GM21619 (cell line): ENCODE measurements at regions not wholly inside any gene's neighbourhood (a gene's known extent, or its start where the extent isn't known, plus 50 kb on each side); places are given as distances from the start of the nearest gene placed in this dataset.

Experiments
- ATAC-seq: cut with Tn5 transposase; IDR thresholded peaks from one replicate; pipeline ENCODE4 v1.9.1; 2021; ENCODE audit not compliant: unreplicated experiment

GRCh38 chr11:131229221-131229620, 141.2 kb upstream of the NTM start:
- no peak for ATAC-seq

GRCh38 chr11:131231317-131231940, 139.0 kb upstream of the NTM start:
- ATAC-seq: no peak

- ATAC-seq: no peak
Measured at GRCh38 chr11:131232261-131232660, 138.2 kb upstream of the NTM start.

DNA sequence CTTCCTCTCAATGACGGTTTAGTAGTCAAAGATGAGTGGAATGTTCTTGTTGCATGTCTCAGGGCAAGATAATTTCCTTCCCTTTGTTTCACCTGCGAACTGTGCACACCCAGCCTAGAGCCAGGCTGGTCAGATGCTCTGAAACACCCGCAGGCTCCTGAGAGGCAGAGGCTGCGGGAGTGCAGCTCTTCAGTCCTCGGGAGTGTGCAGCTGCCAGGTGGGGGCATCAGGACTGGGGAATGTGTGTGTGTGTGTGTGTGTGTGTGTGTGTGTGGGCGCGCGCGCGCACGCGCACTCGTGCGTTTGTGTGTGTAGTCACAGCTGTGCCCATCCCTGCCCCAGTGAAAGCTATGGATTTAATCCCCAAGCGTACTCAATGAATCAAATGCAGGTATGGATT, 136.2 kb upstream of the NTM start:
- no peak for ATAC-seq

- ATAC-seq: no peak
Measured at GRCh38 chr11:131235328-131236298, 134.8 kb upstream of the NTM start.

DNA sequence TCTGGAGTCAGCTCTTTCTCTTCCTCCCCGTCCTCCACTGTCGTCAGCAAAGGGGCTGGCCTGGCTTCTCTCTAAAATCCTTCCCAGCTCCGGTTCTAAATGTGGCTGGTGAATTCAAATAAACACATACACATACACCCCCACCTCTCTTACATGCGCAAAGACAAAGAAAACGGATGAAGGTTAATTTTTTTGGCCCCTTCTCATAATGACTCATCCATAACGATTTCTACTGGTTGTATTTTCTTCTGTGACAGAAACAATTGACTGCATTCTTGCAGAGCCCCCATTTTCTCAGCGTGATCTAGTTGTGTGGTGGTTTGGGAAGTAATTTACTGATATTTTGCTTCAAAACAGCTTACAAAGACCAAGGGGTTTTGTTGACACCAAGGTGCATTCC, 130.0 kb upstream of the NTM start:
- ATAC-seq: no peak

GRCh38 chr11:131242476-131243000, 127.9 kb upstream of the NTM start:
- ATAC-seq: no peak

DNA sequence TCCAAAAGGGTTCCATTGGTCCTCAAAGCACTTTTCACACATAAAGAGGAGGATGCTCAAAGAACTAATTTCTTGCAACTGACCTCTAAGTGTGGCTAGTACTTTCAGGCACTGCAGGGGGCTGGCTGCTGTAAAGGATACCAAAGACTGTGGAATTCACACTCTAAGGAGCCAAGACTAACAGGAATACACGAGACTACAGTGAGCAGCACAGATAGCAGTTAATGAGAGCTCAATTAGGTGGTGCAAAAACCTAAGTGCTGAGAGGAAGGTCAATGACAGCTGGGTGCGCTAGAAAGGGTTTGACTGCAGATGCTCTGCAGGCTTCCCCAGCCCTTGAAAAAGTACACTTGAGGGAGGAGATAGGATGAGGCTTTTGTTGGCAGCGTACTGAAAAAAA, 124.3 kb upstream of the NTM start:
- ATAC-seq: no peak

DNA sequence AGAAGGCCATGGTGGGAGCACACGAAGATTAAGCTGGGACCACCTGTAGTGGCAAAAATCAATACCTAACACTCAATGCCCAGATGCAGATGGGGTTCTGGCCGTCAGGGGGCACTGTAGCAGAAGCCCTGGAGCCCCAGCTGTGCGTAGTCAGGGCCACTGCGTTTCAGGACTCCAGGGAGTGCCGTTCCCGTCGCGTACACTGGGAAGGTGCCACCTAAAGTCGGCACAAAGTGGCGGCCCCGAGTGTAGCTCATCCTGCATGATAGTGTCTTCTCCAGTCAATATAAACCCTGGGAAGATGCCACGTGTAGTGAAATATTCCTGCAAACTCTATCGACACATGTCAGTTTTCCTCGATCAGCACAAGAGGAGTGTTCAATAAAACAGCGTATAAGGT, 123.8 kb upstream of the NTM start:
- ATAC-seq: no peak

- no peak for ATAC-seq
Measured at GRCh38 chr11:131248588-131248987, 121.8 kb upstream of the NTM start.

- ATAC-seq: no peak
Measured at GRCh38 chr11:131253142-131253655, 117.2 kb upstream of the NTM start.

DNA sequence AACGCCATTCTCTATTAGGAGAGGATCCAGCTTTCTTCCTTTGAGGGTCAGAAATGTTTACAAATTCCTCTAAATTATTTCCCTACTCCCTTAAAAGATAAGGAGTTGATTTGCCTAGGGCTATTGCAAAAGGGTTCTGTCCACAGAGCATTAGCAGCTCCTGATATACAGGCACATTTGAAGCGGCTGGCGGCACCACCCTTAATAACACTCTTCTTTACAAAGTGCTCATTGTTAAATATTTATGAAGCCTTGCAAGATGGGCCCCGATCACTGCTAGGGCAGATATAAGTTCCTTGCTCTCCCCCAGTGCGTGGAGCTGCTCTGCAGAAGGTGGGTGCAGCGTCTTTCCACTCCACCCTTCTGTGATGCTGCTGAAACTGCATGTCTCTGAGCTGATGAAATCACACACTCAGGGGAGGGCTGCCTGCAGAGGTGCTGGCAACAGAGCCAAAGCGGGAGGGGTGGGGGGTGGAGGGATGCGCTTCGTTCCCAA, 116.7 kb upstream of the NTM start:
- ATAC-seq: no peak

- ATAC-seq: no peak
Measured at GRCh38 chr11:131254254-131254653, 116.2 kb upstream of the NTM start.

- ATAC-seq: no peak
Measured at GRCh38 chr11:131274233-131274632, 96.2 kb upstream of the NTM start.

DNA sequence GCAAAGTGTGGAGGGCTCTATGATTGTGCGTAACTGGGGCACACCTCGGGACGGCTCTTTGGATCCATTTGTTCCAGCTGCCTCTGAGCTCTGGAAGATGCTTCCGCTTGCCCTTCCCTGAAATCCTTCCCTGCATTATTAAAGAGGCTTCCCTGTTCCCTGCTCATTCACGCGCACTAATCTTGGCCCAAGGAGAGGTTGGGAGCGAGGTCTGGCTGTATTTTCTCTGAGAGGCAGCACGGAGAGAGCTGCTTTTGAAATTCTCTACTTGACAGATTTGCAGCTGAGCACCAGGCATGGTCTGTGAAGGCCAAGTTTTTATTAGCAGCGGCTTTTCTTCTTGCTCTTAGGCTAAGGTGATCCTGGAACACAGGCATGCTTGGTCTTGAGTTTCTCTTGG, 94.8 kb upstream of the NTM start:
- no peak for ATAC-seq

DNA sequence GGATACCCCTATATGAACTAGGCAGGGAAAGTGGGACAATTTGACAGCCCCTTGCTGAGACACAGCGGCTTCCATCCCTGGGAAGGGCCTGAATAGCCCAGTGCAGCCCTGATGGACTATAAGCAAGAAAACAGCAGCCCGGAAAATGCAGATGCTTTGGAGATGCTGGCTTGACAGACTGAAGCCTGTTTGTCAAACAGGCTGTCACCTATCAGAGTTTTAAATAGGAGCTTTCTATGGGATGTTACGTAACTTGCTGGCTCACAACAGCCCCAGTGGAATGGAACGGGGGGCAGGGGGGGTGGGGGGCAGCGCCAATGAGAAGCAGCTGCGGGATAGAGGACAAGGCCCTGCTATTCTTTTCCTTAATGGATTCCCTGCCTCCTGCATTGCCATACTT, 91.9 kb upstream of the NTM start:
- no peak for ATAC-seq

DNA sequence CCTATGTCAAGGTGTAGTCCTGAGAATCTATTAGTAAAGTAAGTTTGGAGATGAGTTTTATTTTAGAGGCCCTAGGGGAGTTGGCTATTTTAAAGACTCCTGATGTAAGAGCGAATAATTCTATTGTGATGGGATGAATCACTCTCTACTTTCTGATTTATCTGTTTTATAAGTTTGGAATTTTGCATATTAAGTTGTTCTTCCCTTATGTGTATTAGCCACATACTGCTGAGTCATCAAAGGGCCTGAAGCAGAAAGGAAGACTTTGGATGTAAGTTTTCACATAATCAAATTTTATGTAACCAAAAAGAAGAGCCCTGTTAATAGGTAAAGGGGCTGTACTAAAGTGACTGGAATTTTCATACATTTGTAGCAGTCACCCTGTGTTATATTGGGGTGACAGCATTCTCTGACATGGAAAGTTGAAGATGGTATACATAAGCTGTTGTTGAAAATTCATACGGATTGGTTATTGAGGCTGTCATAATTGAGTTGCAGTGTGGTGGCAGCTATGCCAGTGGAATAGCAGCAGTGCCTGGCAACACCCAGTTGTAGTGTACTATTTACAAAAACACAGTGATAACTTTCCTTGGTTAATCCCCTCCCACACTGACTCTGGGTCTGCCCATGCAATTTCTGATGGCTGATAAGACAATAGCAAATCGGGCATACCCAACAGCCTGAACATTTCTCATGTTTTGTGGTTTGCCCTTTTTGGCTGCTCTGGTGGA, 90.6 kb upstream of the NTM start:
- ATAC-seq: no peak

DNA sequence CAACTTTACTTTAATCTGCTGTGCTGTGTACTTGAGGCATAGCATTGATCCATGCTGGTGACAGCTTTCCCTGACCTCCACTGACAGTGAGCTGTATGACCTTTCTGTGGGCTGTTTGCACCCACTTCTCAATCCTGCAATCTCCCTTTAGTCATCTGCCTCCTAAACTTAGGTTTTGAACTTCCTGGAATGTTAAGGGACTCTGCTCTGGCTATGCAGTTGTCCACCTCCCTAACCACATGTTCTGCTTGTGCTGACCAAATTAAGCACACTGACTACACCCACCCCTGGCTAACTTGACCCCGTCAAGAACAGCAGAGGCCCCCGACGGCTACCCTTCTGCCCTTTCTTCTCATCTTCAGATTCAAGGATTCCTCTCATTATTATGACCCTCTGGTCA, 89.1 kb upstream of the NTM start:
- ATAC-seq: no peak

DNA sequence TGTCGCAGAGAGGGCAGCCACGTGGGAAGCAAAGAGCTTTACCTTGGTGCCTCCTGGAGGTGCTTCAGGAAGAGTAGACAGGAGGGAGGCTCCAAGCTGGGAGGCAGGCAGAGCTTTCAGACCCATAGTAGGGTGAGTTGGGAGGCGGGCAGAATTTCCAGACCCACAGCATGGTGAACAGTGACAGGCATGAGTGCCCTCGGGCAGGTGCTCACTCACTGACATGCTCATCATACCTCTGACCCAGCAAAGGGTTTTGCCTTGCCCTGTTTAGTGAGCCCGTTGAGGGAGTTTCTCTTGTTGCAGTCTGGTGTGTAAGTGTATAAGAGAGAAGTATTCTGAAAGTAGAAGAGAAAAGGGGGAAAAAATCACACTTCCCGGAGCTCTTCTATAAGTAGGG, 86.4 kb upstream of the NTM start:
- ATAC-seq: no peak

DNA sequence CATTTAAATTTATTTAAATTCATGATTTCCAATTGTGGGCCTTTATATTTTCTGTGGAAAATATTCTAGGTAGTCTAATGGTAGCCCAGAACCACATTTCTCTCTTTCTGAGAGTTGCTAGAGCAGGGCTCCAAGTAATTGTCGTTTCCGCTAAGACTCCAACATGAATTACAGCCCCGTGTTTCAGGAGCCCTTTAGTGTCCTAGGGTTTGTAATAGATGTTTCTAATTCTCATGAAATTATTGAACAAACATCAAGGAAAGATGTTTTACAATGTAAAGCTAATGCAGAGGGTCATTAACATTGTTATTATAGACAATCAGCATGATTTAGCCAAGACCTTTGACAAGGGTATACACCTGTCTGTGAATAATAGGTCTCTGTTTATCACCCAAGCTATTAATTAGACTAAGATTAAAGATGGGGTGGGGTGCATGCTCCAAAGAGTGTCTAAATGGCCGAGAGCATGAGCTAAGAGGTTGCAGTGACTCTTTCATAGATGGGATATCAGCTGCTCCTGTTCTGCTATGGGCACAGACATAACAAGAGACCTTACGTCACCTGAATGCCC, 81.8 kb upstream of the NTM start:
- no peak for ATAC-seq

DNA sequence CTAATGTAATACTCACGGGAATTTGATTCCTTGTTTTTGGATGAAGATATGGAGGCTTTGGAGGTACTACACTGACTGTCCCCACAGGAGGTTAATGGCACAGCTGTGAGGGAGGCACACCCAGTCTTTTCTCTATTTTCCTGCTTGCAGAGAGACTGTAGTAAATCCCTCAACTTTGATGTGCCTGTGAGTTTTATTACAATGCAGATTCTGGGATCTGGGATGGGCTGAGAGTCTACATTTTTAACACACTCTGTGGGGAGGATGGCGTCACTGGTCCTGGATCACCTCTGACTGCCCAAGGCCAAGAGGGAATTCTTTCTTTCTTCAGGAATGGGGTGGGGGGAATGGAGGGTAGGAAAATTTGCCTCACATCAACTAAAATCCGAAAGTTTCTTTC, 80.2 kb upstream of the NTM start:
- no peak for ATAC-seq
